GM21619 (cell line): ENCODE measurements at regions not wholly inside any gene's neighbourhood (a gene's known extent, or its start where the extent isn't known, plus 50 kb on each side); places are given as distances from the start of the nearest gene placed in this dataset.
A peak's percentile ranks its signal among the peaks of the same experiment; 100 is the strongest.
"Not testable (repeated sequence)": the region's sequence is repeated elsewhere in the genome, so short reads cannot be mapped to it uniquely, and the experiment has no call there.

Experiments
- ATAC-seq: cut with Tn5 transposase; IDR thresholded peaks from one replicate; pipeline ENCODE4 v1.9.1; 2021; ENCODE audit not compliant: unreplicated experiment

DNA sequence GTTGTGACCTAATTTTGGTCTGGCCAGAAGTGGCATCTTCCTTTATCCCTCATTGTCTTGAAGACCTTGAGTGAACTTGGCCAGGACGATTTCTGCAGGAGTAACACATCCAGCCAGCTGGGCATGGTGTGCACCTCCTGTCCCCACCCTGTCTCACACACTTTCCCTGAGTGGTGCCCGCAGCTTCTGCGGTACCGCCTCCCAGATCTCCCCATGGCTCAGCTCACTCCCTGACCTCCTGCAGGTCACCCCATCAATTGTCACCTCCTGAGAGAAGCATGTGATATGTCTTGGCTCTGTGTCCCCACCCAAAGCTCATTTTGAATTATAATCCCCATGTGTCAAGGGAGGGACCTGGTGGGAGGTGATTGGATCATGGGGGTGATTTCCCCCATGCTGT is 50.2 kb upstream of the TP53I11 start:
- no peak for ATAC-seq

GRCh38 chr11:45001466-45002165 is 50.9 kb upstream of the TP53I11 start:
- ATAC-seq: no peak

DNA sequence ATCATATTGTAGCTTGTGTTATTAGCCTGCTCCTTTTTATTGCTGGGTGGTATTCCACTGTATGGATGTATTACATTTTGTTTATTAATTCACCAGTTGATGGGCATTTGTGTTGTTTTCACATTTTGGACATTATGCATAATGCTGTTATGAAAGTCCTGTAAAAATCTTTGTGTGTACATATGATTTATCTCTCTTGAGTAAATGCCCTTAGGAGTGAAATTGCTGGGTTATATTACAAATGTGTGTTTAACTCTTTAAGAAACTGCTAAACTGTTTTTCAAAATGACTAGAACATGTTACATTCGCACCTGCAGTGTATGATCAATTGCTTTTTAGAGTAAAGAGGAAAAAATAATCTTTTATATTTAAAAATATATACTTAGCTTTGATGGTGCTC is 54.4 kb upstream of the TP53I11 start:
- ATAC-seq: no peak

- ATAC-seq: no peak
Measured at GRCh38 chr11:45007011-45007410, 56.3 kb upstream of the TP53I11 start.

DNA sequence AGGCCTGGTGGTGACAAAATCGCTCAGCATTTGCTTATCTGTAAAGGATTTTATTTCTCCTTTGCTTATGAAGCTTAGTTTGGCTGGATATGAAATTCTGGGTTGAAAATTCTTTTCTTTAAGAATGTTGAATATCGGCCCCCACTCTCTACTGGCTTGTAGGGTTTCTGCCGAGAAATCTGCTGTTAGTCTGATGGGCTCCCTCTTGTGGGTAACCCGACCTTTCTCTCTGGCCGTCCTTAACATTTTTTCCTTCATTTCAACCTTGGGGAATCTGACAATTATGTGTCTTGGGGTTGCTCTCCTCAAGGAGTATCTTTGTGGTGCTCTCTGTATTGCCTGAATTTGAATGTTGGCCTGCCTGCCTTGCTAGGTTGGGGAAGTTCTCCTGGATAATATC is 65.3 kb upstream of the TP53I11 start:
- not testable (repeated sequence) for ATAC-seq

- not testable (repeated sequence) for ATAC-seq
Measured at GRCh38 chr11:45016446-45016845, 65.8 kb upstream of the TP53I11 start.

- ATAC-seq: no peak
Measured at GRCh38 chr11:45017329-45017728, 66.6 kb upstream of the TP53I11 start.

GRCh38 chr11:45021001-45021400 is 70.3 kb upstream of the TP53I11 start:
- no peak for ATAC-seq

DNA sequence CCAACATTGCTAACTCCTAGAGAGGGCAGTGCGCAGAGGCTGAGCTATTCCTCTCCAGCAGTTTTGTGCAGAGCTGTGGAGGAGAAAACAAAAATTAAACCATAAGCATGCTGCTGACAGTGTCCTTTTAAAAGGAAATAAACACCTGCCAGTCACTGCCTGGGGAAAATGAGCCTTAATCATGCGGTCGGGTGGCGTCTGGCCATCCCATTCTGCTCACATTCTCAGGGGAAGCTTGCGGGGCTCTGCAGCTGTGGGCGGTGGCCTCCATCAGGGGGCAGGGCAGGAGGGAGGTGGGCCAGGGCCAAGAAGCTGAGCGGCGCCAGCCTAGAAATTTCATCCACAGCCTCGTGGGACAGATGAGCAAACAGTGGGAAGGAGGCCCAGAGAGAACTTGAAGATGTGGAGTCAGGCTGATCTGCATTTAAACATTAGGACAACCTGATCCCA is 71.0 kb upstream of the TP53I11 start:
- ATAC-seq: no peak

GRCh38 chr11:45022294-45023064 is 71.8 kb upstream of the TP53I11 start:
- ATAC-seq: no peak

DNA sequence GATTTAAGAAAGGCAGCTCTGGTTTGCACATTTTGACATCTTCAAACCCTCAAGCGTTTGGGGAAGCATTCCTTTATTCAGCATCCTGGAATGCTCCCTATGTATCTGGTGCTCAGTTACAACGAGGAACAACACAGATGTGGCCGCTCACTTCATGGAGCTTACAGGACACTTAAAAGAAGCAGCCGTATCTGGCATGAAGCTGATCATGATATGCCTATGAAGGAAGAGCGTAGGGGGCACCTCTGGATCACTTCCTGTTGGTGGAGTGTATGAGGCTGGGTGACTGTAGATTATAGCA is 72.3 kb upstream of the TP53I11 start:
- no peak for ATAC-seq

- ATAC-seq: no peak
Measured at GRCh38 chr11:45024316-45024715, 73.6 kb upstream of the TP53I11 start.

GRCh38 chr11:45024846-45025588 is 74.3 kb upstream of the TP53I11 start:
- ATAC-seq: no peak

- ATAC-seq: peak; percentile 69
Measured at GRCh38 chr11:45025716-45026492, 75.2 kb upstream of the TP53I11 start.

DNA sequence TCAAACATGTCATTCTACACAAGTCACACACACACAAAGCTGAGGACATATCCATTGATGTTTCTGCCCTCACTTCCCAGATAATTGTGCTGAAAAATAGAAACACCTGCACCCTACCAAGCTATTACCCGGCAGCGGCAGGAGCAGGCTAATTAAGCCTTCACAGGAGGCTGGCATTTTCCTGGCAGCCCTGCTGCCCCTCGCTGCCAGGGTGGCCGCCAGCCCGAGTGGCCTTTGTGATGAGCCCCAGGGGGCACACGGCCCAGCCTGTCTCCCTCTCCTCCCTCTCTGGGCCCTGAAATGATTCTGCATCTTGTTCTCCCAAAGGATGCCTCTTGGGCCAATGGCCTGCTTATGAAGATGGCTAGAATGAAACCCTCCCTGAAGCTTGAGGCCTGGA is 76.2 kb upstream of the TP53I11 start:
- ATAC-seq: no peak

- no peak for ATAC-seq
Measured at GRCh38 chr11:45027312-45027711, 76.6 kb upstream of the TP53I11 start.

- no peak for ATAC-seq
Measured at GRCh38 chr11:45028911-45029682, 78.4 kb upstream of the TP53I11 start.

DNA sequence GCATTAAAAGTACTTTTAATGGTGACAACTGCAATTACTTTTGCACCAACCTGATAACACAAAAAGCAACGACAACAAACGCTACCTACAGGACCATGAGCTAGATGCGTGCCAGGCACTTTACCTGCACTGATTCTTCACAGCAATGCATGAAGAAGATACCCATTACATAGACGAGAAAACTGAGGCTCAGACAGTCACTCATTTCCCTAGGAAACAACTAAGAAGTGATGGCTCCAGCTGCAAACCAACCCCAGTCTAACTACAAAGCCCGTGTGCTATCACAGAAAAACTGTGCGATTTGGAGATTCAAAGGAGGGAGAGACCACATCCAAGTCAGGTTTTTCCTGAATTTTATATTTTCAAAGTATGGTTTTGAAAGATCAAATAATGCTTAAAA is 80.1 kb upstream of the TP53I11 start:
- ATAC-seq: no peak

DNA sequence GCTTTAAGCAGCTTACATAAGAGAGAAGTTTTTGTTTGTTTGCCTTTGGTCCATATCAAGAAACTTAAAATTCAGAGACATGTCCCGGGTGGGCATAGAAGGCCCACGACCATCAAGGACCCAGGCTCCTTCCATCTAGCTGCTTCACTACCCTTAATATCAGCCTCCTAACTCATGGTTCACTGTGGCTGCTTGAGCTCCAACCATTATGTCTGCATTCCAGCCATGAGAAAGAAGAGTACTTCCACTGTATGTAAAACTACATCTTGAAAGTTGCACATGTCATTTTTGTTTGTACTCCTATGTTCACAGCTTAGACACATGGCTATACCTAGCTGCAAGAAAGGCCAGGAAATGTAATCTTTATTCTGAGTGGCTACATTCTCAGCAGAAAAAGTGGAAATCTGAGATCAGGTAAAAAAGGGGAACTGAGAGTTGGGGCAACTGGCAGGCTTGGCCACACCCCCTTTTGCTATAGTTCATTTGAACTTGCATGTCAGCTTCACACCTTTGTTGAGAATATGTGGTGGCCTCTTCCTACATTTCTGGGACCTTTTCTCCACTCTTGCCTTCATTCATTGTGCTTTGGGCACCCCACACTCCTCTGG is 81.3 kb upstream of the TP53I11 start:
- peak; percentile 94 for ATAC-seq

GRCh38 chr11:45035413-45035812 is 84.7 kb upstream of the TP53I11 start:
- ATAC-seq: no peak
